HG02763 (cell line): ENCODE measurements at regions not wholly inside any gene's neighbourhood (a gene's known extent, or its start where the extent isn't known, plus 50 kb on each side); places are given as distances from the start of the nearest gene placed in this dataset.
A peak's percentile ranks its signal among the peaks of the same experiment; 100 is the strongest.

Source experiments
- ATAC-seq: cut with Tn5 transposase; IDR thresholded peaks from one replicate; pipeline ENCODE4 v1.9.1; 2021; ENCODE audit warnings: mild to moderate bottlenecking, moderate library complexity; ENCODE audit not compliant: unreplicated experiment

GRCh38 chr10:75294866-75295701, 59.3 kb upstream of the COMTD1 start:
- peak; percentile 66 for ATAC-seq

- no peak for ATAC-seq
Measured at GRCh38 chr10:75294518-75294865, 58.7 kb upstream of the COMTD1 start.

- ATAC-seq: no peak
Measured at GRCh38 chr10:75294031-75294437, 58.3 kb upstream of the COMTD1 start.

GRCh38 chr10:75293446-75293820, 57.7 kb upstream of the COMTD1 start:
- no peak for ATAC-seq

- ATAC-seq: no peak
Measured at GRCh38 chr10:75292794-75293445, 57.2 kb upstream of the COMTD1 start.

- no peak for ATAC-seq
Measured at GRCh38 chr10:75291805-75292204, 56.0 kb upstream of the COMTD1 start.

GRCh38 chr10:75288140-75288711, 52.5 kb upstream of the COMTD1 start:
- no peak for ATAC-seq

- no peak for ATAC-seq
Measured at GRCh38 chr10:75287697-75288096, 51.9 kb upstream of the COMTD1 start.

- ATAC-seq: no peak
Measured at GRCh38 chr10:75286901-75287300, 51.1 kb upstream of the COMTD1 start.
